ENCODE measurements at regions not wholly inside any gene's neighbourhood (a gene's known extent, or its start where the extent isn't known, plus 50 kb on each side); places are given as distances from the start of the nearest gene placed in this dataset.

GRCh38 chr15:62218841-62219240 is 53.8 kb upstream of the C2CD4B start:
- DNase-seq (ENCODE audit: low read depth), result no peak
- TF ChIP-seq CTCF (conservative IDR thresholded peaks at IDR 0.05; ENCODE audit: low read depth, low read length), result no peak

GRCh38 chr15:62219799-62220198 is 54.7 kb upstream of the C2CD4B start:
- TF ChIP-seq CTCF (conservative IDR thresholded peaks at IDR 0.05; ENCODE audit: low read depth, low read length), result no peak
- H3K4me3 ChIP-seq (ENCODE audit: low read depth, low read length), result no peak overlapping the region
- DNase-seq (ENCODE audit: low read depth), result no peak

More at GRCh38 chr15:62218841-62219240, 53.8 kb upstream of the C2CD4B start:
- H3K4me3 ChIP-seq (ENCODE audit: low read depth, low read length), result no peak overlapping the region

- no peak for DNase-seq (ENCODE audit: low read depth)
- TF ChIP-seq CTCF (conservative IDR thresholded peaks at IDR 0.05; ENCODE audit: low read depth, low read length), result no peak
- H3K4me3 ChIP-seq (ENCODE audit: low read depth, low read length), result no peak overlapping the region
Measured at GRCh38 chr15:62223020-62223419, 57.9 kb upstream of the C2CD4B start.

- H3K4me3 ChIP-seq (ENCODE audit: low read depth, low read length), result no peak overlapping the region
- no peak for TF ChIP-seq CTCF (conservative IDR thresholded peaks at IDR 0.05; ENCODE audit: low read depth, low read length)
- no peak for DNase-seq (ENCODE audit: low read depth)
Measured at GRCh38 chr15:62228604-62229003, 63.5 kb upstream of the C2CD4B start.

GRCh38 chr15:62231856-62232255 is 66.8 kb upstream of the C2CD4B start:
- no peak for TF ChIP-seq CTCF (conservative IDR thresholded peaks at IDR 0.05; ENCODE audit: low read depth, low read length)
- no peak overlapping the region for H3K4me3 ChIP-seq (ENCODE audit: low read depth, low read length)
- no peak for DNase-seq (ENCODE audit: low read depth)

GRCh38 chr15:62240121-62241096 is 75.3 kb upstream of the C2CD4B start:
- no peak for DNase-seq (ENCODE audit: low read depth)
- H3K4me3 ChIP-seq (ENCODE audit: low read depth, low read length), result no peak overlapping the region
- TF ChIP-seq CTCF (conservative IDR thresholded peaks at IDR 0.05; ENCODE audit: low read depth, low read length), result no peak

Measured in epithelial cell of proximal tubule (primary cell).